ENCODE measurements at regions not wholly inside any gene's neighbourhood (a gene's known extent, or its start where the extent isn't known, plus 50 kb on each side); places are given as distances from the start of the nearest gene placed in this dataset.

- H3K4me3 ChIP-seq, result no peak overlapping the region
- TF ChIP-seq, protein P1, sequence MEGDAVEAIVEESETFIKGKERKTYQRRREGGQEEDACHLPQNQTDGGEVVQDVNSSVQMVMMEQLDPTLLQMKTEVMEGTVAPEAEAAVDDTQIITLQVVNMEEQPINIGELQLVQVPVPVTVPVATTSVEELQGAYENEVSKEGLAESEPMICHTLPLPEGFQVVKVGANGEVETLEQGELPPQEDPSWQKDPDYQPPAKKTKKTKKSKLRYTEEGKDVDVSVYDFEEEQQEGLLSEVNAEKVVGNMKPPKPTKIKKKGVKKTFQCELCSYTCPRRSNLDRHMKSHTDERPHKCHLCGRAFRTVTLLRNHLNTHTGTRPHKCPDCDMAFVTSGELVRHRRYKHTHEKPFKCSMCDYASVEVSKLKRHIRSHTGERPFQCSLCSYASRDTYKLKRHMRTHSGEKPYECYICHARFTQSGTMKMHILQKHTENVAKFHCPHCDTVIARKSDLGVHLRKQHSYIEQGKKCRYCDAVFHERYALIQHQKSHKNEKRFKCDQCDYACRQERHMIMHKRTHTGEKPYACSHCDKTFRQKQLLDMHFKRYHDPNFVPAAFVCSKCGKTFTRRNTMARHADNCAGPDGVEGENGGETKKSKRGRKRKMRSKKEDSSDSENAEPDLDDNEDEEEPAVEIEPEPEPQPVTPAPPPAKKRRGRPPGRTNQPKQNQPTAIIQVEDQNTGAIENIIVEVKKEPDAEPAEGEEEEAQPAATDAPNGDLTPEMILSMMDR (IDR thresholded peaks at IDR 0.05), result no peak
- TF ChIP-seq POLR2A (IDR thresholded peaks at IDR 0.05), result no peak
- H3K36me3 ChIP-seq, result no peaks in the 10 kb centered on the region
- no peaks in the 10 kb centered on the region for H3K27me3 ChIP-seq
- H3K27ac ChIP-seq, result no peak overlapping the region
- no peaks in the 10 kb centered on the region for H3K4me1 ChIP-seq
- no peaks in the 10 kb centered on the region for H3K9me3 ChIP-seq
- no peak for DNase-seq
Observed at GRCh38 chr10:49243610-49244283, 55.2 kb upstream of the C10orf71 start.

DNA sequence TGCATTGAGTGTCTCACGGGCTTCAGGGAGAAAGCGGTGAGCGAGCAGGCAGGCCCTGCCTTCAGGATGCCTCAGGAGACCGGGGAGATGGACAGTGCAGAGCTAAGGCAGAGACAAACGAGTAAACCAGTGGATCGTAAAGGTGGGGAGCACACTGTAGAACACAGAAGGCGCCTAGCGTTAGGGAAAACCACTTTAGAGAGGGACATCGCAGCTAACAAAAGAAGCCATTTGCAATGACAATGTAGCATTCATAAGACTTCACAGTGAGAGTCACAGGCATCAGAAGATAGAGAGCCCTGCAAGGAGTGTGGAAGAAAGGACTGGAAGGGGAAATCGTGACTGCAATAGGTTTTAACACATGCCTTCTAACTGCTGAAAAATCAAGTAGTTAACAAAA lies 54.9 kb upstream of the TMEM273 start:
- Histone ChIP-seq H3K36me3 (no peaks in the 10 kb centered on the region), H3K27me3 (no peaks in the 10 kb centered on the region), H3K4me1 (no peaks in the 10 kb centered on the region), H3K27ac (no peak overlapping the region), H3K9me3 (no peaks in the 10 kb centered on the region), H3K4me3 (no peak overlapping the region)
- DNase-seq, result no peak
- no peak for TF ChIP-seq POLR2A (IDR thresholded peaks at IDR 0.05)
- TF ChIP-seq, protein P1 (IDR thresholded peaks at IDR 0.05), result no peak

DNA sequence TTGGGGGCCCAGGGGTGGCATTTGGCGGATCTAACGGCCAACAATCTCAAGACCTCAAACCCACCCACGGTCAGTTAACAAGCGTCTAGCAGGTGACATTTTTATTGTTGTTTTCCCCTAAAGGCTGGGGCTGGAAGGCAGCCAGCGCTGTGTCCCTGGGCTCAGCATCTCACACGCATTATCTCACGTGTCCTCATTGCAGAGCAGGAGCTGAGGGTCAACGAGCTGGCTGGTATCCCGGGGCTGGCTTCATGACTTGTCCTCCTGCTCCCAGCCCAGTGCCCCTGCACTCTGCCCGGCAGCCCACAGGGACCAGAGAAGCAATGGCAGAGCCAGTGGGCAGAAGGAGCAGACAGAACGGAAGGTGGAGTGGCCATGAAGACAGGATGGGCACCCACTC lies 54.4 kb upstream of the TMEM273 start:
- Histone ChIP-seq H3K27ac (no peak overlapping the region), H3K4me3 (no peak overlapping the region), H3K4me1 (no peaks in the 10 kb centered on the region), H3K36me3 (no peaks in the 10 kb centered on the region), H3K9me3 (no peaks in the 10 kb centered on the region), H3K27me3 (no peaks in the 10 kb centered on the region)
- no peak for DNase-seq
- TF ChIP-seq, protein P1 (IDR thresholded peaks at IDR 0.05), result no peak
- TF ChIP-seq POLR2A (IDR thresholded peaks at IDR 0.05), result no peak

DNA sequence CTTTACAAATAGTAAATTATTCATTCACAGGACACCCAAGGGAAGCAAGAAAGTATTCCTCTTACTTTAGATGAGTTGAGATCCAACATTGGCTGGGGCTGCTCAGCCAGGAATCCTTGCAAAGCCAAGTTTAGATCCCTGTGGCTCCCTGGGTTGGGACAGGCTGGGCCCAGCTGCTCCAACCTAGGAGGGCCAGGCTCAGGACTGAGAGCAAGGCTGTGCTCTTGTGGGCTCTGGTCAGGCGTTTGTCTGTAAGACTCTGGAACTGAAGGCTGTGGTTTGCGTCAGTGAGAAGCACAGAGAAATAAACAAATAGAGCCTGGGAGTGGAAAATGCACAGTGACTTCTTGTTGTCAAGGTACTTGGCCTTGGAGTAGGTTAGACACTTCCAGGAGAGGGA lies 53.2 kb upstream of the TMEM273 start:
- no peak overlapping the region for H3K4me3 ChIP-seq
- H3K27ac ChIP-seq, result no peak overlapping the region
- no peaks in the 10 kb centered on the region for H3K9me3 ChIP-seq
- no peaks in the 10 kb centered on the region for H3K27me3 ChIP-seq
- peak in 1 of 3 donors; percentile 57 for DNase-seq
- H3K4me1 ChIP-seq, result no peaks in the 10 kb centered on the region
- TF ChIP-seq, protein P1 (IDR thresholded peaks at IDR 0.05), result no peak
- no peaks in the 10 kb centered on the region for H3K36me3 ChIP-seq

DNA sequence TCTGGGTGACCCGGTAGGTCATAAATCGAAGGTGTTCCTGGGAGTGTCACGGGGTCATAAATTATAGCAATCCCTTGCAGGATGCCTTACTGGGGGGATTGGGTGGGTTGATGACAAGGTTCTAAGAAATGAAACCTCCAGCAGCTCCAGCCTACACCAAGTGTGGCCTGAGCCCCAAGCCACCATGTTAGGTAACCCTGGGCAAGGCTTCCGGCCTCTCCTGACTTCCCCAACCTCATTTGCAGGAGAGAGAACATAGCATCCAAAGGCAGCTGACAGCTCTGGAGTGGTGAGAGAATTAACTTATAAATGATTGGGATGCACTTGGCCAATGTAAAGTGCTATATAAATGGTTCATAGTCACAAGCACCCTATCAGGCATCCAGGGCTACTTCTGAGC lies 52.8 kb upstream of the TMEM273 start:
- Histone ChIP-seq H3K36me3 (no peaks in the 10 kb centered on the region), H3K27me3 (no peaks in the 10 kb centered on the region), H3K4me3 (no peak overlapping the region), H3K9me3 (no peaks in the 10 kb centered on the region), H3K4me1 (no peaks in the 10 kb centered on the region), H3K27ac (no peak overlapping the region)
- DNase-seq, result no peak
- TF ChIP-seq, protein P1 (IDR thresholded peaks at IDR 0.05), result no peak
- TF ChIP-seq POLR2A (IDR thresholded peaks at IDR 0.05), result no peak

Data from Peyer's patch (tissue), 4 donors.